A549 (cell line): ENCODE measurements at regions not wholly inside any gene's neighbourhood (a gene's known extent, or its start where the extent isn't known, plus 50 kb on each side); places are given as distances from the start of the nearest gene placed in this dataset.

Source experiments
- ATAC-seq, 2 experiments: fragments of 200-7000 bp in 1 of 2; fragments of >200 bp in 1 of 2; cut with Nextera tagmentation in 1 of 2; cut with Tn5 transposase in 1 of 2; 3 replicates each; pipeline versions ENCODE4 v1.8.0 to v1.9.1; 2018 to 2020; ENCODE audit warnings: mild to moderate bottlenecking in 1 of 2, moderate library complexity in 1 of 2
- CTCF ChIA-PET: fragments of 300-600 bp; sonication (Branson Sonifier 250); formaldehyde crosslinking; extraction: SDS; loops from one replicate; lab custom pipeline; 2021; ENCODE audit warnings: antibody characterized with exemption, inconsistent platforms; lab: Yijun Ruan, JAX
- POLR2A ChIA-PET: fragments of 350-600 bp; formaldehyde crosslinking; extraction: SDS; loops from one replicate; lab custom pipeline; 2021; ENCODE audit warnings: antibody characterized with exemption, inconsistent platforms; lab: Yijun Ruan, JAX
- DNase-seq, 2 experiments: peaks; one replicate each; pipeline versions ENCODE4 v3.0.0 to v3.0.0-alpha.2; 2011 to 2016; ENCODE audit warnings: low read depth in 1 of 2, low spot score in 1 of 2
- FAIRE-seq: peaks from 2 replicates; lab custom pipeline; 2011; peaks lifted over from hg19 to GRCh38; lab: Jason Lieb, UNC
- H3K27ac ChIP-seq, 2 experiments: fragments of >200 bp; sonication (Bioruptor Twin); formaldehyde crosslinking; 3 replicates each; pipeline ENCODE4 v1.5.1; 2016 to 2017
- H3K4me1 ChIP-seq: fragments of >200 bp; sonication (Bioruptor Twin); formaldehyde crosslinking; 3 replicates; pipeline ENCODE4 v1.6.1; 2016
- H3K4me2 ChIP-seq: fragments of >200 bp; sonication (Bioruptor Twin); formaldehyde crosslinking; 3 replicates; pipeline ENCODE4 v1.6.1; 2016
- H3K4me3 ChIP-seq: fragments of >200 bp; sonication (Bioruptor Twin); formaldehyde crosslinking; 3 replicates; pipeline ENCODE4 v1.5.1; 2016
- H3K9me3 ChIP-seq: fragments of >200 bp; sonication (Bioruptor Twin); formaldehyde crosslinking; 3 replicates; pipeline ENCODE4 v1.6.1; 2016
- ATOH8 ChIP-seq: fragments of 250-450 bp; sonication (Bioruptor Pico); IDR thresholded peaks from 2 replicates; pipeline ENCODE4 v1.5.0; 2020; ENCODE audit warnings: low read depth, mild to moderate bottlenecking, moderate library complexity
- CBX8 ChIP-seq: fragments of 200-600 bp; sonication (generic); IDR thresholded peaks from 2 replicates; pipeline ENCODE4 v1.6.1; 2016
- CTCF ChIP-seq: fragments of >200 bp; sonication (Bioruptor Twin); formaldehyde crosslinking; IDR thresholded peaks from 3 replicates; pipeline ENCODE4 v1.5.1; 2016
- ESRRA ChIP-seq: fragments of 150-350 bp; IDR thresholded peaks from 2 replicates; pipeline ENCODE4 v1.6.1; 2014; ENCODE audit warnings: mild to moderate bottlenecking, low read length, borderline replicate concordance
- HEYL ChIP-seq: fragments of 250-450 bp; sonication (Bioruptor Pico); IDR thresholded peaks from 2 replicates; pipeline ENCODE4 v1.8.0; 2021; ENCODE audit warnings: mild to moderate bottlenecking, moderate library complexity
- HOXB13 ChIP-seq: fragments of 250-450 bp; sonication (Bioruptor Pico); IDR thresholded peaks from 2 replicates; pipeline ENCODE4 v1.5.0; 2020; ENCODE audit warnings: low read depth, mild to moderate bottlenecking, moderate library complexity
- MAZ ChIP-seq: fragments of 150-350 bp; IDR thresholded peaks from 2 replicates; pipeline ENCODE4 v1.6.1; 2014; ENCODE audit warnings: antibody characterized with exemption, low read depth, low read length, borderline replicate concordance
- NPAS2 ChIP-seq: fragments of 250-450 bp; sonication (Bioruptor Pico); IDR thresholded peaks from 2 replicates; pipeline ENCODE4 v1.8.0; 2022; ENCODE audit warnings: mild to moderate bottlenecking, moderate library complexity, borderline replicate concordance
- NR3C1 ChIP-seq: fragments of >200 bp; sonication (Bioruptor Twin); formaldehyde crosslinking; IDR thresholded peaks from 3 replicates; pipeline ENCODE4 v1.6.1; 2017
- PBX3 ChIP-seq: IDR thresholded peaks from 2 replicates; pipeline ENCODE4 v1.6.1; 2012
- RCOR1 ChIP-seq: fragments of 150-350 bp; IDR thresholded peaks from 2 replicates; pipeline ENCODE4 v1.6.1; 2014; ENCODE audit warnings: antibody characterized with exemption, low read length, low read depth
- REST ChIP-seq: fragments of 200-600 bp; sonication (generic); IDR thresholded peaks from 2 replicates; pipeline ENCODE4 v1.6.1; 2016; ENCODE audit warnings: antibody characterized with exemption, mild to moderate bottlenecking, moderate library complexity
- TP53 ChIP-seq: fragments of 250-450 bp; sonication (Bioruptor Pico); IDR thresholded peaks from 2 replicates; pipeline ENCODE4 v1.5.0; 2021; ENCODE audit warnings: mild to moderate bottlenecking, moderate library complexity
- ZNF302 ChIP-seq: fragments of 250-450 bp; sonication (Bioruptor Pico); IDR thresholded peaks from 2 replicates; pipeline ENCODE4 v1.9.0; 2021; ENCODE audit warnings: inconsistent platforms, mild to moderate bottlenecking, moderate library complexity
- ZSCAN20 ChIP-seq: fragments of 250-450 bp; sonication (Bioruptor Pico); IDR thresholded peaks from 2 replicates; pipeline ENCODE4 v1.8.0; 2022; ENCODE audit warnings: mild to moderate bottlenecking, moderate library complexity
- WGBS: methylation state at CpG from one replicate; pipeline ENCODE4 v1.1.6; 2017; ENCODE audit errors: missing lambda C conversion rate; 5-methylcytosine and 5-hydroxymethylcytosine counted together
- TF ChIP-seq, protein P1 (sequence below): fragments of >200 bp; sonication (Bioruptor Twin); formaldehyde crosslinking; IDR thresholded peaks from 3 replicates; pipeline ENCODE4 v1.6.1; 2016

GRCh38 chr21:29233611-29234540 is 64.8 kb upstream of the BACH1 start:
- H3K27ac ChIP-seq: no peak overlapping the region
- FAIRE-seq: no peak

DNA sequence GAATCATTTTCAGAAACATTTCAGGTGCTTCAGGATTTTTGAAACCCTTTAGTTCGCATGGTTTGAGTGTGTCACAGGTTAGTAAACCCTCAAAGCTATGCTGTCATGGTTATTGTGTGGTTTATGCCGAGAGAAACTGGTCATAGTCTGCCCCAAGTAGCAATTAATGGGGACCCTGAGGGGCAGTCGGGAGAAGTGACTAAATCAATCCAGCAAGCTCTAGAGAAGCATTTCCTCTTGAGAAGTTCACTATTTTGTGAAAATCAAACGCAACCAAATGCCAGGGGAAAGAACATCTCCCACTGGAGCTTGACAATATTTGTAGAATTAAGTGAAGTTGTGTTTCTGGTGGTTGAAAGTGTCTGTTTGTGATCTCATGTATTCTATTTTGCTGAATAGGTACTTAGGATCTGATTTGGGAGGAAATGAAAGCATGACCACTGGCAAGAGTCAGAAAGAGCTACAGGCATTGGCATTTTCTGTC is 63.0 kb upstream of the BACH1 start:
- WGBS: 71% methylated on average over 4 of the region's 4 CpGs
- Histone ChIP-seq H3K4me3 (no peak overlapping the region), H3K9me3 (no peaks in the 10 kb centered on the region), H3K27ac (no peak overlapping the region)
- FAIRE-seq (no peak), DNase-seq (no peak), ATAC-seq (no peak)
- POLR2A ChIA-PET: no interaction called here
- CTCF ChIA-PET: interaction anchor here (1.1 kb wide), 1 partner anchor 71 kb away, joined by 3 read pairs; no protein-coding TSS in a partner anchor
- TF ChIP-seq HOXB13 (CRISPR knock-in tag): no peak
- TF ChIP-seq TP53 (CRISPR knock-in tag): no peak
- TF ChIP-seq ATOH8 (CRISPR knock-in tag): no peak
- TF ChIP-seq, protein P1, sequence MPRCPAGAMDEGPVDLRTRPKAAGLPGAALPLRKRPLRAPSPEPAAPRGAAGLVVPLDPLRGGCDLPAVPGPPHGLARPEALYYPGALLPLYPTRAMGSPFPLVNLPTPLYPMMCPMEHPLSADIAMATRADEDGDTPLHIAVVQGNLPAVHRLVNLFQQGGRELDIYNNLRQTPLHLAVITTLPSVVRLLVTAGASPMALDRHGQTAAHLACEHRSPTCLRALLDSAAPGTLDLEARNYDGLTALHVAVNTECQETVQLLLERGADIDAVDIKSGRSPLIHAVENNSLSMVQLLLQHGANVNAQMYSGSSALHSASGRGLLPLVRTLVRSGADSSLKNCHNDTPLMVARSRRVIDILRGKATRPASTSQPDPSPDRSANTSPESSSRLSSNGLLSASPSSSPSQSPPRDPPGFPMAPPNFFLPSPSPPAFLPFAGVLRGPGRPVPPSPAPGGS: no peak
- TF ChIP-seq CTCF: no peak
- no peak for TF ChIP-seq ZNF302 (CRISPR knock-in tag)
- no peak for TF ChIP-seq REST
- TF ChIP-seq PBX3: no peak
- TF ChIP-seq CBX8: no peak
- no peak for TF ChIP-seq MAZ
- no peak for TF ChIP-seq NR3C1
- TF ChIP-seq NPAS2 (CRISPR knock-in tag): no peak
- no peak for TF ChIP-seq HEYL
- TF ChIP-seq, all 56 proteins: peak for 0
- peaks cover 8% of the 10 kb centered on the region; the same call in 2 of the 3 replicates for H3K4me1 ChIP-seq
- H3K4me2 ChIP-seq: no peak overlapping the region

More at GRCh38 chr21:29233611-29234540, 64.8 kb upstream of the BACH1 start:
- no peak for DNase-seq
- CTCF ChIA-PET: interaction anchor here (0.9 kb wide), 1 partner anchor 70 kb away, joined by 6 read pairs; no protein-coding TSS in a partner anchor
- H3K4me3 ChIP-seq: no peak overlapping the region
- POLR2A ChIA-PET: no interaction called here
- no peak overlapping the region for H3K4me2 ChIP-seq
- no peak for TF ChIP-seq MAZ
- no peak for TF ChIP-seq TP53 (CRISPR knock-in tag)
- TF ChIP-seq, protein P1: no peak
- TF ChIP-seq RCOR1: no peak
- no peak for TF ChIP-seq ESRRA
- no peak for TF ChIP-seq ZSCAN20 (CRISPR knock-in tag)
- TF ChIP-seq, all 56 proteins: peak for 0
- 82% methylated on average over 11 of the region's 11 CpGs for WGBS
- peaks cover 8% of the 10 kb centered on the region; the same call in 2 of the 3 replicates for H3K4me1 ChIP-seq
- no peak for ATAC-seq
- H3K9me3 ChIP-seq: no peaks in the 10 kb centered on the region
